Fibroblast of mammary gland (primary cell): ENCODE measurements at regions not wholly inside any gene's neighbourhood (a gene's known extent, or its start where the extent isn't known, plus 50 kb on each side); places are given as distances from the start of the nearest gene placed in this dataset.

ENCODE experiments used
- DNase-seq: peaks from one replicate; pipeline ENCODE4 v3.0.0-alpha.2; 2010; ENCODE audit warnings: low read depth
- H3K4me3 ChIP-seq: 2 replicates; pipeline ENCODE4 v1.5.1; 2011; ENCODE audit warnings: low read depth, mild to moderate bottlenecking, low read length, moderate library complexity; ENCODE audit not compliant: control insufficient read depth
- CTCF ChIP-seq: conservative IDR thresholded peaks from 2 replicates; pipeline ENCODE4 v1.5.1; 2011; ENCODE audit warnings: low read depth, low read length, inconsistent platforms; ENCODE audit not compliant: control insufficient read depth, insufficient read depth

- TF ChIP-seq CTCF, result no peak
- no peak overlapping the region for H3K4me3 ChIP-seq
- peak; percentile 69 for DNase-seq
Measured at GRCh38 chr4:166153548-166153947, 280.5 kb downstream of the TLL1 start.

- H3K4me3 ChIP-seq, result no peak overlapping the region
- no peak for TF ChIP-seq CTCF
- DNase-seq, result no peak
Measured at GRCh38 chr4:166162327-166162726, 289.3 kb downstream of the TLL1 start.

- peak; percentile 84 for TF ChIP-seq CTCF
- DNase-seq, result peak; percentile 82
- H3K4me3 ChIP-seq, result no peak overlapping the region
Measured at GRCh38 chr4:166165829-166166420, 292.9 kb downstream of the TLL1 start.

- peak; percentile 38 for TF ChIP-seq CTCF
- no peak overlapping the region for H3K4me3 ChIP-seq
- peak; percentile 10 for DNase-seq
Measured at GRCh38 chr4:166169111-166169510, 296.1 kb downstream of the TLL1 start.

GRCh38 chr4:166172619-166173018 is 299.6 kb downstream of the TLL1 start:
- TF ChIP-seq CTCF, result no peak
- H3K4me3 ChIP-seq, result no peak overlapping the region
- DNase-seq, result no peak

- TF ChIP-seq CTCF, result no peak
- peak; percentile 3 for DNase-seq
- no peak overlapping the region for H3K4me3 ChIP-seq
Measured at GRCh38 chr4:166174717-166175490, 301.9 kb downstream of the TLL1 start.
